HEK293 (cell line): ENCODE measurements at regions not wholly inside any gene's neighbourhood (a gene's known extent, or its start where the extent isn't known, plus 50 kb on each side); places are given as distances from the start of the nearest gene placed in this dataset.

Source experiments
- BCL11A ChIP-seq: fragments of 450-650 bp; formaldehyde crosslinking; IDR thresholded peaks from 2 replicates; pipeline ENCODE4 v1.5.1; 2016; ENCODE audit warnings: low read depth, missing biosample characterization, missing genetic modification characterization
- KLF8 ChIP-seq: fragments of 450-650 bp; formaldehyde crosslinking; IDR thresholded peaks from 2 replicates; pipeline ENCODE4 v1.5.1; 2016; ENCODE audit warnings: missing biosample characterization, missing genetic modification characterization
- ZNF112 ChIP-seq: fragments of 450-650 bp; formaldehyde crosslinking; IDR thresholded peaks from 2 replicates; pipeline ENCODE4 v1.5.0; 2017; ENCODE audit warnings: missing biosample characterization, missing genetic modification characterization
- ZNF335 ChIP-seq: fragments of 450-650 bp; formaldehyde crosslinking; conservative IDR thresholded peaks from 2 replicates; pipeline ENCODE4 v1.5.1; 2016; ENCODE audit warnings: missing biosample characterization, missing genetic modification characterization
- ZNF670 ChIP-seq: fragments of 450-650 bp; formaldehyde crosslinking; IDR thresholded peaks from 2 replicates; pipeline ENCODE4 v1.5.1; 2016; ENCODE audit warnings: missing biosample characterization, missing genetic modification characterization, low read depth
- TF ChIP-seq, protein P1 (sequence below): fragments of 450-650 bp; formaldehyde crosslinking; IDR thresholded peaks from 2 replicates; pipeline ENCODE4 v1.5.1; 2016; ENCODE audit warnings: missing biosample characterization, missing genetic modification characterization
- TF ChIP-seq, protein P2 (sequence below): fragments of 450-650 bp; formaldehyde crosslinking; IDR thresholded peaks from 2 replicates; pipeline ENCODE4 v1.5.1; 2016; ENCODE audit warnings: missing biosample characterization, missing genetic modification characterization
- TF ChIP-seq, protein P3 (sequence below): fragments of 450-650 bp; formaldehyde crosslinking; IDR thresholded peaks from 2 replicates; pipeline ENCODE4 v1.5.1; 2016; ENCODE audit warnings: missing biosample characterization, missing genetic modification characterization, low read depth
- TF ChIP-seq, protein P4 (sequence below): fragments of 450-650 bp; formaldehyde crosslinking; optimal IDR thresholded peaks from 2 replicates; pipeline ENCODE3; 2016; ENCODE audit warnings: missing biosample characterization, mild to moderate bottlenecking, missing genetic modification characterization
- TF ChIP-seq, protein P5 (sequence below): fragments of 450-650 bp; formaldehyde crosslinking; IDR thresholded peaks from 2 replicates; pipeline ENCODE4 v1.5.1; 2016; ENCODE audit warnings: missing biosample characterization, missing genetic modification characterization

DNA sequence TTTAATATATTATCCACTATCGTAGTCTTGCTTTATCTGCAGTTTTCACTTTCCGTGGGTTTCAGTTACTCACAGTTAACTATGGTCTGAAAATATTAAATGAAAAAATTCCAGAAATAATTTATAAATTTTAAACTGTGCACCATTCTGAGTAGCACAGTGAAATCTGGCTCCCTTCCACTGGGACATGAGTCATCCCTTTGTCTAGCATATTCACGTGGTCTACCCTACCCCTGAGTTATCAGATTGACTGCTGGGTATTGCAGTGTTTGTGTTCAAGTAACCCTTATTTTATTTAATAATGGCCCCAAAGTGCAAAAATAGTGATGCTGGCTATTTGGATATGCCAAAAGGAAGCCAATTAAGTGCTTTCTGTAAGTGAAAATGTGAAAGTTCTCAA is 539.5 kb upstream of the AGTR1 start:
- TF ChIP-seq, protein P1, sequence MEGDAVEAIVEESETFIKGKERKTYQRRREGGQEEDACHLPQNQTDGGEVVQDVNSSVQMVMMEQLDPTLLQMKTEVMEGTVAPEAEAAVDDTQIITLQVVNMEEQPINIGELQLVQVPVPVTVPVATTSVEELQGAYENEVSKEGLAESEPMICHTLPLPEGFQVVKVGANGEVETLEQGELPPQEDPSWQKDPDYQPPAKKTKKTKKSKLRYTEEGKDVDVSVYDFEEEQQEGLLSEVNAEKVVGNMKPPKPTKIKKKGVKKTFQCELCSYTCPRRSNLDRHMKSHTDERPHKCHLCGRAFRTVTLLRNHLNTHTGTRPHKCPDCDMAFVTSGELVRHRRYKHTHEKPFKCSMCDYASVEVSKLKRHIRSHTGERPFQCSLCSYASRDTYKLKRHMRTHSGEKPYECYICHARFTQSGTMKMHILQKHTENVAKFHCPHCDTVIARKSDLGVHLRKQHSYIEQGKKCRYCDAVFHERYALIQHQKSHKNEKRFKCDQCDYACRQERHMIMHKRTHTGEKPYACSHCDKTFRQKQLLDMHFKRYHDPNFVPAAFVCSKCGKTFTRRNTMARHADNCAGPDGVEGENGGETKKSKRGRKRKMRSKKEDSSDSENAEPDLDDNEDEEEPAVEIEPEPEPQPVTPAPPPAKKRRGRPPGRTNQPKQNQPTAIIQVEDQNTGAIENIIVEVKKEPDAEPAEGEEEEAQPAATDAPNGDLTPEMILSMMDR (tag by site-specific recombination), result no peak
- TF ChIP-seq, protein P2, sequence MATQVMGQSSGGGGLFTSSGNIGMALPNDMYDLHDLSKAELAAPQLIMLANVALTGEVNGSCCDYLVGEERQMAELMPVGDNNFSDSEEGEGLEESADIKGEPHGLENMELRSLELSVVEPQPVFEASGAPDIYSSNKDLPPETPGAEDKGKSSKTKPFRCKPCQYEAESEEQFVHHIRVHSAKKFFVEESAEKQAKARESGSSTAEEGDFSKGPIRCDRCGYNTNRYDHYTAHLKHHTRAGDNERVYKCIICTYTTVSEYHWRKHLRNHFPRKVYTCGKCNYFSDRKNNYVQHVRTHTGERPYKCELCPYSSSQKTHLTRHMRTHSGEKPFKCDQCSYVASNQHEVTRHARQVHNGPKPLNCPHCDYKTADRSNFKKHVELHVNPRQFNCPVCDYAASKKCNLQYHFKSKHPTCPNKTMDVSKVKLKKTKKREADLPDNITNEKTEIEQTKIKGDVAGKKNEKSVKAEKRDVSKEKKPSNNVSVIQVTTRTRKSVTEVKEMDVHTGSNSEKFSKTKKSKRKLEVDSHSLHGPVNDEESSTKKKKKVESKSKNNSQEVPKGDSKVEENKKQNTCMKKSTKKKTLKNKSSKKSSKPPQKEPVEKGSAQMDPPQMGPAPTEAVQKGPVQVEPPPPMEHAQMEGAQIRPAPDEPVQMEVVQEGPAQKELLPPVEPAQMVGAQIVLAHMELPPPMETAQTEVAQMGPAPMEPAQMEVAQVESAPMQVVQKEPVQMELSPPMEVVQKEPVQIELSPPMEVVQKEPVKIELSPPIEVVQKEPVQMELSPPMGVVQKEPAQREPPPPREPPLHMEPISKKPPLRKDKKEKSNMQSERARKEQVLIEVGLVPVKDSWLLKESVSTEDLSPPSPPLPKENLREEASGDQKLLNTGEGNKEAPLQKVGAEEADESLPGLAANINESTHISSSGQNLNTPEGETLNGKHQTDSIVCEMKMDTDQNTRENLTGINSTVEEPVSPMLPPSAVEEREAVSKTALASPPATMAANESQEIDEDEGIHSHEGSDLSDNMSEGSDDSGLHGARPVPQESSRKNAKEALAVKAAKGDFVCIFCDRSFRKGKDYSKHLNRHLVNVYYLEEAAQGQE, result no peak
- TF ChIP-seq, protein P3, sequence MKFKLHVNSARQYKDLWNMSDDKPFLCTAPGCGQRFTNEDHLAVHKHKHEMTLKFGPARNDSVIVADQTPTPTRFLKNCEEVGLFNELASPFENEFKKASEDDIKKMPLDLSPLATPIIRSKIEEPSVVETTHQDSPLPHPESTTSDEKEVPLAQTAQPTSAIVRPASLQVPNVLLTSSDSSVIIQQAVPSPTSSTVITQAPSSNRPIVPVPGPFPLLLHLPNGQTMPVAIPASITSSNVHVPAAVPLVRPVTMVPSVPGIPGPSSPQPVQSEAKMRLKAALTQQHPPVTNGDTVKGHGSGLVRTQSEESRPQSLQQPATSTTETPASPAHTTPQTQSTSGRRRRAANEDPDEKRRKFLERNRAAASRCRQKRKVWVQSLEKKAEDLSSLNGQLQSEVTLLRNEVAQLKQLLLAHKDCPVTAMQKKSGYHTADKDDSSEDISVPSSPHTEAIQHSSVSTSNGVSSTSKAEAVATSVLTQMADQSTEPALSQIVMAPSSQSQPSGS (tag by site-specific recombination), result no peak
- TF ChIP-seq BCL11A, result no peak
- TF ChIP-seq, protein P4, sequence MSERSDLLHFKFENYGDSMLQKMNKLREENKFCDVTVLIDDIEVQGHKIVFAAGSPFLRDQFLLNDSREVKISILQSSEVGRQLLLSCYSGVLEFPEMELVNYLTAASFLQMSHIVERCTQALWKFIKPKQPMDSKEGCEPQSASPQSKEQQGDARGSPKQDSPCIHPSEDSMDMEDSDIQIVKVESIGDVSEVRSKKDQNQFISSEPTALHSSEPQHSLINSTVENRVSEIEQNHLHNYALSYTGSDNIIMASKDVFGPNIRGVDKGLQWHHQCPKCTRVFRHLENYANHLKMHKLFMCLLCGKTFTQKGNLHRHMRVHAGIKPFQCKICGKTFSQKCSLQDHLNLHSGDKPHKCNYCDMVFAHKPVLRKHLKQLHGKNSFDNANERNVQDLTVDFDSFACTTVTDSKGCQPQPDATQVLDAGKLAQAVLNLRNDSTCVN, result no peak
- TF ChIP-seq, protein P5, sequence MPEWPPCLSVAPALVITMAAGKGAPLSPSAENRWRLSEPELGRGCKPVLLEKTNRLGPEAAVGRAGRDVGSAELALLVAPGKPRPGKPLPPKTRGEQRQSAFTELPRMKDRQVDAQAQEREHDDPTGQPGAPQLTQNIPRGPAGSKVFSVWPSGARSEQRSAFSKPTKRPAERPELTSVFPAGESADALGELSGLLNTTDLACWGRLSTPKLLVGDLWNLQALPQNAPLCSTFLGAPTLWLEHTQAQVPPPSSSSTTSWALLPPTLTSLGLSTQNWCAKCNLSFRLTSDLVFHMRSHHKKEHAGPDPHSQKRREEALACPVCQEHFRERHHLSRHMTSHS, result no peak
- TF ChIP-seq ZNF335, result no peak
- no peak for TF ChIP-seq ZNF670
- no peak for TF ChIP-seq KLF8 (tag by site-specific recombination)
- no peak for TF ChIP-seq ZNF112 (tag by site-specific recombination)
